Neuronal stem cell (in vitro differentiated cells): ENCODE measurements at regions not wholly inside any gene's neighbourhood (a gene's known extent, or its start where the extent isn't known, plus 50 kb on each side); places are given as distances from the start of the nearest gene placed in this dataset.

Experiments used
- DNase-seq: peaks from one replicate; pipeline ENCODE4 v3.0.0-alpha.2; 2013; ENCODE audit warnings: low spot score
- H2AFZ ChIP-seq: one replicate; pipeline ENCODE4 v1.6.1; 2013; ENCODE audit warnings: mild to moderate bottlenecking, low read length, inconsistent platforms
- H2AK5ac ChIP-seq: 2 replicates; pipeline ENCODE4 v1.6.1; 2013; ENCODE audit warnings: low read depth, mild to moderate bottlenecking, inconsistent platforms, low read length, moderate library complexity, mixed read lengths
- H2BK120ac ChIP-seq: 2 replicates; pipeline ENCODE4 v1.6.1; 2013; ENCODE audit warnings: low read depth, mild to moderate bottlenecking, inconsistent platforms, low read length, moderate library complexity, mixed read lengths
- H2BK12ac ChIP-seq: one replicate; pipeline ENCODE4 v1.6.1; 2013; ENCODE audit warnings: low read length, inconsistent platforms
- H2BK15ac ChIP-seq: 2 replicates; pipeline ENCODE4 v1.6.1; 2013; ENCODE audit warnings: mild to moderate bottlenecking, low read length, inconsistent platforms, mixed read lengths
- H2BK5ac ChIP-seq: one replicate; pipeline ENCODE4 v1.6.1; 2013; ENCODE audit warnings: inconsistent platforms, mild to moderate bottlenecking, low read length, moderate library complexity
- H3K14ac ChIP-seq: one replicate; pipeline ENCODE4 v1.6.1; 2013; ENCODE audit warnings: low read length, inconsistent platforms
- H3K18ac ChIP-seq: 2 replicates; pipeline ENCODE4 v1.6.1; 2013; ENCODE audit warnings: low read length, inconsistent platforms
- H3K23ac ChIP-seq: 2 replicates; pipeline ENCODE4 v1.6.1; 2013; ENCODE audit warnings: low read depth, mild to moderate bottlenecking, mixed read lengths, low read length, inconsistent platforms; ENCODE audit not compliant: poor library complexity
- H3K27ac ChIP-seq: replicated peaks from 3 replicates; pipeline ENCODE4 v1.5.1; 2013; ENCODE audit warnings: low read length, inconsistent platforms
- H3K27me3 ChIP-seq, 3 experiments: 2 replicates each; pipeline ENCODE4 v1.6.1; 2013; ENCODE audit warnings: low read length in 3 of 3, mild to moderate bottlenecking in 2 of 3, inconsistent platforms in 1 of 3, low read depth in 1 of 3, mixed read lengths in 1 of 3, moderate library complexity in 1 of 3; ENCODE audit not compliant: control insufficient read depth in 3 of 3, insufficient read depth in 3 of 3
- H3K36me3 ChIP-seq, 2 donors: replicated peaks in 1 of 2; 2 replicates each; pipeline ENCODE4 v1.6.1; 2013; ENCODE audit warnings: low read length in 2 of 2; ENCODE audit not compliant: control insufficient read depth in 2 of 2, insufficient read depth in 2 of 2
- H3K4ac ChIP-seq: 2 replicates; pipeline ENCODE4 v1.6.1; 2013; ENCODE audit warnings: inconsistent platforms, mild to moderate bottlenecking, low read length, moderate library complexity
- H3K4me1 ChIP-seq, 2 donors: 1 replicate in 1 of 2; 2 replicates in 1 of 2; pipeline ENCODE4 v1.6.1; 2013; ENCODE audit warnings: low read length in 2 of 2, low read depth in 1 of 2; ENCODE audit not compliant: control insufficient read depth in 2 of 2, insufficient read depth in 1 of 2
- H3K4me2 ChIP-seq: one replicate; pipeline ENCODE4 v1.6.1; 2013; ENCODE audit warnings: mild to moderate bottlenecking, low read length, inconsistent platforms; ENCODE audit not compliant: insufficient read depth, poor library complexity, severe bottlenecking
- H3K4me3 ChIP-seq, 2 donors: 2 replicates each; pipeline ENCODE4 v1.5.1; 2013; ENCODE audit warnings: low read length in 2 of 2, mild to moderate bottlenecking in 2 of 2, inconsistent platforms in 1 of 2, moderate library complexity in 1 of 2
- H3K79me1 ChIP-seq: one replicate; pipeline ENCODE4 v1.6.1; 2013; ENCODE audit warnings: low read depth, mild to moderate bottlenecking, inconsistent platforms, low read length, moderate library complexity
- H3K9ac ChIP-seq: one replicate; pipeline ENCODE4 v1.6.1; 2013; ENCODE audit warnings: mild to moderate bottlenecking, low read depth, low read length, inconsistent platforms; ENCODE audit not compliant: poor library complexity
- H3K9me3 ChIP-seq, 2 donors: replicated peaks in 1 of 2; 2 replicates each; pipeline versions ENCODE3 to v1.6.1; 2013; ENCODE audit warnings: low read length in 2 of 2, mild to moderate bottlenecking in 2 of 2, inconsistent platforms in 1 of 2, low read depth in 1 of 2, mixed read lengths in 1 of 2, moderate library complexity in 1 of 2; ENCODE audit not compliant: control insufficient read depth in 2 of 2, insufficient read depth in 1 of 2
- H4K8ac ChIP-seq: one replicate; pipeline ENCODE4 v1.6.1; 2013; ENCODE audit warnings: low read depth, mild to moderate bottlenecking, inconsistent platforms, low read length, moderate library complexity
- H4K91ac ChIP-seq: one replicate; pipeline ENCODE4 v1.6.1; 2013; ENCODE audit warnings: low read length, low read depth, mild to moderate bottlenecking, inconsistent platforms; ENCODE audit not compliant: poor library complexity
- WGBS, 2 donors: extraction: QIAGEN DNeasy Blood & Tissue Kit; methylation state at CpG; one replicate each; pipeline ENCODE4 v1.1.7; 2013; ENCODE audit warnings: missing lambda C conversion rate in 2 of 2, mixed read lengths in 1 of 2; ENCODE audit not compliant: insufficient read length in 2 of 2, insufficient replicate concordance in 1 of 2; ENCODE audit errors: extremely low coverage in 2 of 2; 5-methylcytosine and 5-hydroxymethylcytosine counted together

GRCh38 chr12:5260591-5261086, 171.3 kb upstream of the NTF3 start:
- H3K4me2 ChIP-seq, result no peak overlapping the region
- H3K4ac ChIP-seq, result no peak overlapping the region
- no peak overlapping the region for H4K91ac ChIP-seq
- no peak overlapping the region for H3K4me3 ChIP-seq
- H2AFZ ChIP-seq, result no peak overlapping the region
- H2AK5ac ChIP-seq, result no peak overlapping the region
- H2BK15ac ChIP-seq, result no peak overlapping the region
- no peaks in the 10 kb centered on the region for H3K9me3 ChIP-seq
- H3K36me3 ChIP-seq, result no peaks in the 10 kb centered on the region
- H2BK12ac ChIP-seq, result no peak overlapping the region
- no peak overlapping the region for H3K23ac ChIP-seq
- H3K79me1 ChIP-seq, result no peaks in the 10 kb centered on the region
- H3K18ac ChIP-seq, result no peak overlapping the region
- no peak for DNase-seq
- no peak overlapping the region for H3K27ac ChIP-seq
- H3K4me1 ChIP-seq, result peaks cover 0 to 8% of the 10 kb centered on the region in 2 donors
- H3K27me3 ChIP-seq, result no peaks in the 10 kb centered on the region
- H3K9ac ChIP-seq, result no peak overlapping the region
- WGBS, 2 donors, result no CpG with 5 or more reads among the region's 1 CpG
- no peak overlapping the region for H2BK120ac ChIP-seq
- no peak overlapping the region for H3K14ac ChIP-seq
- H2BK5ac ChIP-seq, result no peak overlapping the region
- no peak overlapping the region for H4K8ac ChIP-seq

GRCh38 chr12:5262450-5262849, 169.5 kb upstream of the NTF3 start:
- Histone ChIP-seq H2BK12ac (no peak overlapping the region), H3K4me1 (peaks cover 0 to 8% of the 10 kb centered on the region in 2 donors), H3K27ac (no peak overlapping the region), H3K4ac (no peak overlapping the region), H2AFZ (no peak overlapping the region), H2BK5ac (no peak overlapping the region), H3K4me3 (no peak overlapping the region), H3K9me3 (no peaks in the 10 kb centered on the region), H4K91ac (no peak overlapping the region), H3K18ac (no peak overlapping the region), H2BK120ac (no peak overlapping the region), H2AK5ac (no peak overlapping the region), H3K9ac (no peak overlapping the region), H3K23ac (no peak overlapping the region), H3K14ac (no peak overlapping the region), H4K8ac (no peak overlapping the region), H3K27me3 (no peaks in the 10 kb centered on the region), H3K36me3 (no peaks in the 10 kb centered on the region), H3K4me2 (no peak overlapping the region), H3K79me1 (no peaks in the 10 kb centered on the region), H2BK15ac (no peak overlapping the region)
- WGBS, 2 donors, result no CpG with 5 or more reads among the region's 1 CpG
- no peak for DNase-seq

GRCh38 chr12:5262885-5263284, 169.0 kb upstream of the NTF3 start:
- H2AFZ ChIP-seq, result no peak overlapping the region
- H2BK15ac ChIP-seq, result no peak overlapping the region
- H2AK5ac ChIP-seq, result no peak overlapping the region
- no peak overlapping the region for H3K4me3 ChIP-seq
- H4K8ac ChIP-seq, result no peak overlapping the region
- no peaks in the 10 kb centered on the region for H3K36me3 ChIP-seq
- no peaks in the 10 kb centered on the region for H3K79me1 ChIP-seq
- H3K27me3 ChIP-seq, result no peaks in the 10 kb centered on the region
- no peak overlapping the region for H3K23ac ChIP-seq
- H3K4me1 ChIP-seq, result peaks cover 0 to 4% of the 10 kb centered on the region in 2 donors
- no peak overlapping the region for H2BK12ac ChIP-seq
- H2BK120ac ChIP-seq, result no peak overlapping the region
- no peak for DNase-seq
- H3K9me3 ChIP-seq, result no peaks in the 10 kb centered on the region
- no peak overlapping the region for H4K91ac ChIP-seq
- H2BK5ac ChIP-seq, result no peak overlapping the region
- H3K18ac ChIP-seq, result no peak overlapping the region
- WGBS, 2 donors, result no CpG with 5 or more reads among the region's 2 CpGs
- no peak overlapping the region for H3K27ac ChIP-seq
- H3K4ac ChIP-seq, result no peak overlapping the region
- no peak overlapping the region for H3K14ac ChIP-seq
- H3K4me2 ChIP-seq, result no peak overlapping the region
- H3K9ac ChIP-seq, result no peak overlapping the region

GRCh38 chr12:5264006-5264405, 167.9 kb upstream of the NTF3 start:
- Histone ChIP-seq H2BK5ac (no peak overlapping the region), H2AK5ac (no peak overlapping the region), H2BK12ac (no peak overlapping the region), H3K79me1 (no peaks in the 10 kb centered on the region), H2BK15ac (no peak overlapping the region), H3K27ac (no peak overlapping the region), H3K4me2 (no peak overlapping the region), H3K18ac (no peak overlapping the region), H4K91ac (no peak overlapping the region), H3K36me3 (no peaks in the 10 kb centered on the region), H2AFZ (no peak overlapping the region), H2BK120ac (no peak overlapping the region), H3K23ac (no peak overlapping the region), H4K8ac (no peak overlapping the region), H3K27me3 (no peaks in the 10 kb centered on the region), H3K14ac (no peak overlapping the region), H3K4me1 (peaks cover 0 to 3% of the 10 kb centered on the region in 2 donors), H3K4me3 (no peak overlapping the region), H3K4ac (no peak overlapping the region), H3K9ac (no peak overlapping the region), H3K9me3 (no peaks in the 10 kb centered on the region)
- WGBS, 2 donors, result no CpG with 5 or more reads among the region's 2 CpGs
- DNase-seq, result no peak
